ENCODE measurements at regions not wholly inside any gene's neighbourhood (a gene's known extent, or its start where the extent isn't known, plus 50 kb on each side); places are given as distances from the start of the nearest gene placed in this dataset.

DNA sequence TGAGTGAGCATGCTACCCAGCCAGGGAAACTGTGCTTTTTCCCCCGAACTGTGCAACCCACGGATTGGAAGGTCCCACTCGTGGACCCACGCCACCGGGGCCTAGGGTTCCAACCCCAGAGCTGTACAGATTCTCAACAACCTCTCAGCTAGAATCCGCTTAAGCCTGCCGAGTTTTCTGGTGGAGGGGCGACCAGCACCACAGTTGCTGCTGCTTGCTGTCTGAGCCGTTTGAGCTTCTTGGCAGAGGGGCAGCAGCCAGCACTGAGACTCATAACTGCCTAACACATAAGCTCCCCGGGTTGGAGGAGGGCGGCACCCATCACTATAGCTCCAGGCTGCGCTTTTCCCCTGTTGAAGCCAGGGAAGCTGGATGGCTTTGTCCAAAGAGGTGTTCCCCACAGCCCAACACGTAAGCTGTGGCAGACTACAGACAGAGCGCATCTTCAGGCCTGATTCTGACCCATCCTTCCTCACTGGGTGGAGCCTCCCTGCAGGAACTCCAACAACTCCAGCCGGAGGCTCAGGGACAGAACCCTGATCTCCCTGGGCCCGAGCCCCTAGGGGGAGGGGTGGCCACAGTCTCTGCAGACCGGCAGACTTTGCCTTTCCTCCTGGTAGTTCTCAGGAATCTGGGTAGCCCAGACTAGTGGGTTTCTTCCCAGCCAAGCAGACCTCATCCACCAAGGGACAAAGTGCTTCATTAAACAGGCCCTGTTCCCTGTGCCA is 871.6 kb downstream of the SLITRK6 start:
- FAIRE-seq (no peak), DNase-seq (ENCODE audit: insufficient read length, low spot score) (no peak)

DNA sequence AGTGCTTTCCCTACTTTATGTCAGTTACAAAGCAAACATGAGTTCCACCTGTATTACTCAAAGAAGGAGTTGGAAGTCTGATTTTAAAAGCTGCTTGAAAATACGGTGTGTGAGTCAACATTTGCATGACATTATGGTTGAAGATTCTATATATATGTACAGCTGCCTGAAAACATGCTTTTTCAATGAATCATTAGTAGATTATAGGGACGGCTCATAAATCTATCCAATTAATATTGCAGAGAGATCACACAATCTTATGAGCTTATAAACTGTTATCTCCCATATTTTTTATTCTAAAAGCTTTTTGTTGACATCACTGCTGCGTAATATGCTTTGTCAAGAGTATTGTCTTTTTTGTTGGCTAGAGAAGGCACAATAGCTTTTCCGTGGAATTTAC is 873.8 kb downstream of the SLITRK6 start:
- no peak for FAIRE-seq
- DNase-seq (ENCODE audit: insufficient read length, low spot score): no peak

DNA sequence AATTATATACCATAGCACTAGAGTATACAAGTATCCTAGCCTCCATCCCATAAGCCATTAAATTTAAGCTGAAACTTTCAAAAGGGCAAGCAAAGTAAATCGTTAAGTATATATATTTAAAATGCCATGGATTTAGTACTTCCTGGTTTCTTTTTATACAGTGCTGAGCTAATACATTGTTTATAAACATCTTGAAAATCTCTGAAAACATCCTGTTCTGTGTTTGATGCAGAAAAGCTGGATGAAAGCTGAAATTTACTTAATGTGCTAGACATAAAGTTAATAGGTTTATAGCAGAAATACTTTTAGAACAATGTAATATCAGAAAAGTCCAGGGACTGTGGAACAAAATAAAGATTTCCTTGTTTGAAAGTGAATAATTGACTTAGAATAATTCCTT is 875.4 kb downstream of the SLITRK6 start:
- DNase-seq (ENCODE audit: insufficient read length, low spot score) (no peak), FAIRE-seq (no peak)

DNA sequence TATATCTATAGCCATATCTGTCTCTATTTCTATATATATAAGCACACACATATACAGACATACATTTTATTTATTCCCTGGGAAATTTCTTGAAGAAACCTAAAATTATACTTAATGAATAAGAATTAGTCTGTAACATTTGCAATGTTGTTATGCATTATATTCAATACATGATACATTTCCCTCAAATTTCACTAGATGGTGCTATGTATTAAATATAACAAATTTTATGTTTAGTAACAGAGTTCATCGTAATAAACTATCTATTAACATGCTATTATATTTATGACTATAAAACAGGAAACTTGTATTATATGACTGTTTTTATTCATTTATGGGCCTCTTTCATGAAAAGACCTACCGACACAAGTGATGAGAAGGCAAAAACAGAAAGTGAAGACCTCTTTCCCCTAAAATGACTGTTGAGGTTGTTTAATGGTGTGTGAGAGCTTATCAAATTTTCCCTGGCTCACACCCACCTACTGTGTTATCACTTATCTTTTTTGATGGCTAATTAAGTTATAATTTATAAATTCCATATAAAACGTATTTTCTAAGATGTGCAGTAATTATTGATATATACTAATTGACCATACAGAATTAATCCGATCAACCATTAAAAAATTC is 881.9 kb downstream of the SLITRK6 start:
- DNase-seq (ENCODE audit: insufficient read length, low spot score) (no peak), FAIRE-seq (no peak)

DNA sequence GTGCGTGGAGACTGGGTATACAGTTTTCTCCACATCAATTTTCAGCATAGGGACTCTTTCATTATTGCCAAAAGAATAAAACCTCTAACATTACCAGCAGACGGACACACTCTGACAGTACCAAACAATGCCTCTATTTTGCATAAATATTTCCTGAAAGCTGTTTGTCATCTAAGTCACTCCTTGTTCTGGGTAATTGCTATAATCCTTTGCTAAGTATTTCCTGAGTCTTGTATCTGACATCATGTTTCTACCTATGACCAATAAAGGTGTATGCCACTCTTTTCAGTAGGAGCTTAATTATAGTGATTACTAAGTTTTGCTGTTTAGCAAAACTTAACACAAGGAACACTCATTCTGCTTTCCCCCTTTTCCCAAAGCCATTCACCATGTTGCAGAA is 886.5 kb downstream of the SLITRK6 start:
- DNase-seq (ENCODE audit: insufficient read length, low spot score) (no peak), FAIRE-seq (no peak)

DNA sequence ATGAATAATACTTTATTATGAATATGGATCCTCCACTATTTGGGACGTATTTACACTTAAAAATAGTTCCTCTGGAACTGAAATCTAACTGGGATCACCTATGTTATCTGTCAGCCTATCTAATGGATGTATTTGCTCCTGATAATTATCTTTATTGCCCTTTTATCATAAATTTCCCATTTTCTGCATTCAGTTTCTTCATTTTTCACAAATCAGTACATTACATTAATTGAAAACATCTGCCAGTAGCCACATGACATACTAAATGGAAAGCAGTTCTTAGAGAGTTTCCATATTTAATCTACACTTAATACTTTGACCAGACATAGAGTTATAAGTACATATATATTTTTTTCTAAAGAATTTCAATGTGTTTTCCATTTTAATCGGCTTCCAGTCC is 888.8 kb downstream of the SLITRK6 start:
- DNase-seq (ENCODE audit: insufficient read length, low spot score): no peak
- FAIRE-seq: no peak

DNA sequence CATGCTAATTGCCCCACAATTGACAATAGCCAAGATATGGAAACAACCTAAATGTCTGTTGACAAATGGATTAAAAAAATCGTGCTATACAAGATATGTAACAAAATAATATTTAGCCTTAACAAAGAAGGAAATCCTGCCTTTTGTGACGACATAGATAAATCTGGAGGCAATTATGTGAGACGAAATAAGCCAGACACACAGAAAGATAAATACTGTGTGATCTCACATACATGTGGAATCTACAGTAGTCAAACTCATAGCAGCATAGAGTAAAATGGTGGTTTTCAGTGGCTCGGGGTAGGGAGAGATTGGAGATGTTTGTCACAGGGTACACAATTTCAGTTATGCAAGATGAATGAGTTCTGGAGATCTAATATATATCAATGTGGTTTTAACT is 895.8 kb downstream of the SLITRK6 start:
- FAIRE-seq: no peak
- DNase-seq (ENCODE audit: insufficient read length, low spot score): no peak

DNA sequence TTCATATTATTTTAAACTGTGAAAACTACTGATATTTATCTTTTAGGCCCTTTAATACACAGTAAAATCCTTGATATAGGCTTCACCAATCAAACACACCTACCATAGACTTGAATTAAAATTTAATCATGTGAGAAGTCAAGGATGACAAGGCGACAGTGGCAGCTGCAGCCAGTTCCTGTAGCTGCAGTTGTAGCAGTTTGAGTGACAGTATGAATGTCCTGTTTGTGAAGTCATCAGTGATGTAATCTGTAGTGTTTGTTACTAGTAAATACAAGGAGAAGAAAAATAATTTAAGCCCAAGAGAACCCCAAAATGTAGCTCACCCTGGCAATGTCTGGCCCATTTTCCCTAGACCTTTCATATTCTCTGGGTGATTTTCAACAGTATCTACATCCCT is 897.0 kb downstream of the SLITRK6 start:
- FAIRE-seq (no peak), DNase-seq (ENCODE audit: insufficient read length, low spot score) (no peak)

DNA sequence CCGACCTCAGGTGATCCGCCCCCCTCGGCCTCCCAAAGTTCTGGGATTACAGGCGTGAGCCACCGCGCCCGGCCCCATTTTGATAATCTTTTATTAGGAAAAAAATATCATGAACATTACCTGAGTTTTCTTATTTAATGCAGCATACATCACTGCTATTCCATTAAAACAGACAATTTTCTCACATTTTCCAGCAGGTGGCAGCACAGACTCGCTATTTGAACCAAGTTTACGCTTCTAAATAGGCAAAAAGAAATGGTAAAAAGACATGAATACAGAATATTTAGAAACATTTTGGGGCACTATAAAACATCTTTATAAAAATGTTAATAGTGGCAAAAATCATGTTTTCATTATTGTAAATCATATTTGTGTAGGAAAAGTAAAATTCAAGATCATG is 903.1 kb downstream of the SLITRK6 start:
- peak; percentile 76 for FAIRE-seq
- peak; percentile 1 for DNase-seq (ENCODE audit: insufficient read length, low spot score)

DNA sequence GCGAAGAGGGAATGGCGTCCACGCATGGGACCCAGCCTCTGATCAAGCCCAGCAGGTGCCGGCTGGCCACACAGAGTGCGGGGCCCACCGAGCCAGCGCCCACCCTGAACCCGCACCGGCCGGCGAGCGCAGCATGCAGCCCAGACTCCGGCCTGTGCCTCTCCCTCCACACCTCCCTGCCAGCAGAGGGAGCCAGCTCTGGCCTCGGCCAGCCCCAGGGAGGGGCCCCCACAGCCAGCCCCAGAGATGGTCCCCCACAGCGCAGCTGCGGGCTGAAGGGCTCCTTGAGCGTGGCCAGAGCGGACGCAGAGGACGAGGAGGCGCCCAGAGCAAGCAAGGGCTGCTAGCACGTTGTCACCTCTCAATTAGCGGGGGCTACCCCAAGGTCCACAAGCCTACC is 904.5 kb downstream of the SLITRK6 start:
- no peak for FAIRE-seq
- no peak for DNase-seq (ENCODE audit: insufficient read length, low spot score)

DNA sequence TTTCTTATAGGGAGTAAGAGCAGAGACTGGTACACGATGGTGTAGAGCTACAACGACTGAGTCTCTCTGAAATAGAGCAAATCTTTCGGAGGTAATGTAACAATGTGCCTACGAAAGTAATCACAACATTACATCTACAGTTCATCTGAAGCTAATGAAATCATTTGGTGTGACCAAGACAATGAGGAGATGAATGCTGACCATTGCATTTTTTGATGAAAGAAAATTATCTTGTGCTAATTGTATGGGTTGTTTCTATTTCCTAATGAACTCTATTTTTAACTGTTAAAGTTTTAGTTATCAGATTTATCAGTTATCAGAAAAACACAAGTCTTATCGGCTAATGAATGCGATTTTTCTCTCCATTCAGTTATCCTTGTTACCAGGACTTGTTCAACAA is 913.4 kb downstream of the SLITRK6 start:
- DNase-seq (ENCODE audit: insufficient read length, low spot score): no peak
- no peak for FAIRE-seq

DNA sequence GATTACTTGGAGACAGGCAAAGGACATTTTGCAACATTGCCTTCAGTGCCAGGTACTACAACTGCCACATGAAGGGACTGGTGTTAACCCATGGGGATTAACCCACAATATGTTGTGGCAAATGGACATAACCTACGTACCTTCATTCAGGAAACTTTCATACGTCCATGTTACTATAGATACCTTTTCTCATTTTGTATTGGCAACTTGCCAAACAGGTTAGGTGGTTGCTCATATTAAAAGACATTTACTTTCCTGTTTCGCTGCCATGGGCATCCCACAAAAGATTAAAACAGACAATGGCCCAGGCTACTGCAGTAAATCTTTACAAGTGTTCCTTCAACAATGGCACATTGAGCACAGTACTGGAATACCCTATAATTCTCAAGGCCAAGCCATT is 925.3 kb downstream of the SLITRK6 start:
- DNase-seq (ENCODE audit: insufficient read length, low spot score) (no peak), FAIRE-seq (no peak)

DNA sequence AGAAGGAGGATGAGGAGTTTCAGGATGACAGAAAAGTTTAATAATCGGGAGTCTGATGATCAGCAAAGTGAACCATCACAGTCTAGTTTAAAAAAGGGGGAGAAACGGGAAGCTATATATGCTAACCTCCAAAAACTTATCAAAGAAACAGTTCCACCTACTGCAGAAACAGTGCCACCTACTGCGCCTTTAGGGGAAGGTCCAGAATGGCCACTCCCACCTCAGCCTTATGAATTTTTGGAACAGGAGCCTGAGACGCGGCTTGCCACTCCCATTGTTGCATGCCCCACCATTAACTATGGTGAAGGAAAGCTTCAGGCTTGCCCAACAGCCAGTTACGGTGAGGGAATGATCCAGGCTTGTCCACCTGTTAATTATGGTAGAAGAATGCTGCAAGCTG is 929.0 kb downstream of the SLITRK6 start:
- no peak for DNase-seq (ENCODE audit: insufficient read length, low spot score)
- FAIRE-seq: no peak

DNA sequence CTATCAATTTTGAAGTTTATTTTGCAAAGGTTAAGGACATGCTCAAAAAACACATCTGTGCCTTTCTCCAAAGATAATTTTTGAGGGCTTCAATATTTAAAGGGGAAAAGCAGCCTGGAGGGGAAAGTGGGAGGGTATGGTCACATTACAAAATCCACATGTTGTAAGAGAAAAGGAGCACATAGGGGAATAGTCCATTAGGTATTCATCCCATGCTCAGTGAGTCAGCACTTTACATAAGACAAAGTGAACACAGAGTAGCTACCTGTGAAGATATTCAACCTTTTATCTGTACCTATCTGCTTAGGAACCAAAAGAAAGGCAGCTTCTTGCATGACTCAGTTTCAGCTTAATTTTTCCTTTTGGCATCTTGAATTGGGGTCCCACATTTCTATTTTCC is 932.0 kb downstream of the SLITRK6 start:
- FAIRE-seq (no peak), DNase-seq (ENCODE audit: insufficient read length, low spot score) (no peak)

DNA sequence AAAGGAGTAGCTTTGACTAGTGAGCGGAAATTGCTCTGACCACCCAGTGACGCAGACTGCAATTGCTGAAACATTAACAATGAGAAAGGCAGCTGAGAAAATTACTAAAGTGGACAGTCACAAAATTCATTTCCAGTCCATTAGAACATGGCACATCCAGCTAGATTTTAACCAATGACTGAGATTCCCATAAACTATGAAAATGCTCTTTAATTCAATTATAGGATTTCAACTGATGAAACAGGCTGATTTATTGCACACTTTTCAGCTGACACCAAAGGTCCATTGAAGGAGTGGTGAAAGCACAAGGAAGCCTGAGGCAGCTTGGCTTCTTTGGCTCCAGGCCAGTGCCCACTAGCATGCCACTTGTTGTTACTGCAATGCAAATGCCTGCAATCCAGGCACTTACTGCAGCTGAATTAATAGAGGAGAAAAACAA is 933.4 kb downstream of the SLITRK6 start:
- no peak for DNase-seq (ENCODE audit: insufficient read length, low spot score)
- FAIRE-seq: no peak

DNA sequence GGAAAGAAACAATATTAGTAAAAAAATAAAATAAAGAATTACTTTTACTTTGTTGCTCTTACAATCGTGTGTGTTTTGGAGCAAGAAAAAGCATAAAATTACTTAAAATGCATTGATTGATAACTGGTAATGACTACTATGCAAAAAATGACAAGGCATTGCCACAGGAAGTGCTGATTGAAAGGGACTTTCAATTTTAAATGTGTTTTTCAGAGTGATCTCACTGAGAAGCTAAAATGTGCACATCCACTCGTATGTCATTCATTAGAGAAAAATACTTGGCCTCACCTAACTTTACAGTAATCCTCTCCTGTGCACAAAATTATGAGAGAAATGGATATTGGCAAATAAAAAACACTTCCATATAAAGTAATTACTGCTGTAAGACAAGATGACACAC is 934.9 kb downstream of the SLITRK6 start:
- FAIRE-seq: no peak
- DNase-seq (ENCODE audit: insufficient read length, low spot score): no peak

DNA sequence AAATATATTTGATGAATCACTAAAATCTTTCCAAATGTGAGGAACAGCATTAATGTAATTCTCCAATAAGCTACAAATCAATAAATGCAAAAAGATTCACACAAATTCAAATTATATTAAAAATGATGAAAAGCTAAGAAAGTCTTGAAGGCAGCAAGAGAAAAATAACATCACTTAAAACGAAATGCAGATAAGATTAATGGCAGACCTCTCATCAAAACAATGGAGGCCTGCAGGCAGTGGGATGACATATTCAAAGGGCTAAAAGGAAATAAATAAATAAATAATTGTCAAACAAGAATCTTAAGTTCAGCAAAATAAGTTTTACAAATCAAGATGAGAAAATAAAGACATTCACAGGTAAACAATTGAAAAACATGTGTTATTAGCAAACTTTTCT is 952.1 kb downstream of the SLITRK6 start:
- no peak for FAIRE-seq
- no peak for DNase-seq (ENCODE audit: insufficient read length, low spot score)

DNA sequence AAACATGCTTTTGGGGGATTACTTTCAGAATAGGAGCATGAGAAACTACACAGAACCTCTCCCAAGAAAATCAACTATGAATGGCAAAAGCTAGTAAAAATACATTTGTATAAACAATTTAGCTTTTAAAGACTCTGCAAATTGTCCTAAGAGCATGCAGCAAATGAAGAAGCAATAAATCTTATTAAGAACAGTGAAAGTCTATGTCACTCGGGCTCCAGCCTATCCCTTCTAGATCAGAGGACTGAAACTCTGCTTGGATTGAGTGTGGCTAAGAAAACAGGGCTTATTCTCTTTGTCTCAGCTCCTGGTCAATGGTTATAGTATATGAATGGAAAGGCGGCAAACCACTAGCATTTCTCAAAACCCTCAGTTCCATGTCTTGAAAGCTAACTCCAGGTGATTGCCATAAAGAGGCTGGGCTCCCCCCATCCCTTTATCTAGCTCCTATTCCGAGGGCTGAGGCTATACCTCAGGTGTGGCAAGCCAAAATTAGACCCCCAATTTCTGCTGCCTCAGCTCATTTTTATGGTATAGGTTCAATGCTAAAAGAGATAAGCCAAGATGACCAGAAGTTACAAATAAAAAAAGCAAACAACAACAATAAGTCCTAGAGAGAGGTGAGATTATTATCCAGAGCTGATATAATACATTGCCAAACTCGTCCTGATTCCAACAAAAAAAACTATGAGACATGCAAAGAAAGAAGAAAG is 953.2 kb downstream of the SLITRK6 start:
- FAIRE-seq: no peak
- no peak for DNase-seq (ENCODE audit: insufficient read length, low spot score)

DNA sequence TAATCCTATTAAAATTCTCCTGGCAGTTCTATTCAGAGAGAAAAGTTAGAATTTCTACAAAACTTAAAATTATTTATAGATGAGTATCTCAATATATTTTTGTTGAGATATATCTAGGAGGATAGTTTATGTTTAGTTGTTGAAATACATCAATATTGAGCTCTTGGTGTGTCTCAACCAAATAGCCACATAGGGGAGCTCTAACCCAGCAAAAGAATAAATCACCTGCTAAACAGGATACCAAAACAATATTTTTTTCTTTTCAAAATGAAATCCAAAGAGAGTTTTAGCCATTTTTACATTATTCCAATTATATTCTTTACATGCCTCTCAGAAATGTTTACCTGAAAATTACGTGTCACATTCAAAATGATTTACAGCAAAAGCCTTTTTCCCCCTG is 954.7 kb downstream of the SLITRK6 start:
- DNase-seq (ENCODE audit: insufficient read length, low spot score) (no peak), FAIRE-seq (no peak)

DNA sequence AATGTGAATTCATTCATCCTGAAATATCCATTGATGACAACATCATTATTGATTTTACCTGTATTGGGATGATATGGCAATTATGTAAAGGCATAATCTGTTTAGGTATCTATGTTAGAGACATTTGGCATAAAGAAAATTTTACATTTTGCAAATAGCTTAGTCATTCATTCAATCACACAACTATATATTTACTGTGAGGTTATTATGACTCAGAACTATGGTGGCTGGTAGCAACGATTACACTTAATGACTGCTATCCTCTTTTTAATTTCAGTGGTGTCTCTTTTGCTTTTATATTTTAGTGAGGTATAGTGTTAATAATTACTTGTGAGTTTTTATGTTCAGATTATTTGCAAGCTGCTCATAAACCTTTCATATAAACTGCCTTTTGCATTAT is 955.9 kb downstream of the SLITRK6 start:
- DNase-seq (ENCODE audit: insufficient read length, low spot score) (no peak), FAIRE-seq (no peak)

DNA sequence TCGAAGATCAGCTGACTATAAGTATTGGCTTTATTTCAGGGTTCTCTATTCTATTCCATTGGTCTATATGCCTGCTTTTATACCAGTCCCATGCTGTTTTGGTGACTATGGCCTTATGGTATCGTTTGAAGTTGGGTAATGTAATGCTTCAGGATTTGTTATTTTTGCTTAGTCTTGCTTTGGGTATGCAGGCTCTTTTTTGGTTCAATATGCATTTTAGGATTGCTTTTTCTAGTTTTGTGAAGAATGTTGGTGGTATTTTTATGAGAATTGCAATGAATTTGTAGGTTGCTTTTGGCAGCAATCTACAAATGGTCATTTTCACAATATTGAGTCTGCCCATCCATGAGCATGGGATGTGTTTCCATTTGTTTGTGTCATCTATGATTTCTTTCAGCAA is 951.9 kb upstream of the SLITRK1 start:
- DNase-seq (ENCODE audit: insufficient read length, low spot score) (no peak), FAIRE-seq (no peak)

Data from GM19239 (cell line).